MG63 (cell line): ENCODE measurements at regions not wholly inside any gene's neighbourhood (a gene's known extent, or its start where the extent isn't known, plus 50 kb on each side); places are given as distances from the start of the nearest gene placed in this dataset.
"Not testable (repeated sequence)": the region's sequence is repeated elsewhere in the genome, so short reads cannot be mapped to it uniquely, and the experiment has no call there.

ENCODE experiments used
- DNase-seq: peaks from one replicate; pipeline ENCODE4 v3.0.0-alpha.2; 2020
- H3K27me3 ChIP-seq: fragments of 250-450 bp; sonication (Bioruptor Pico); 2 replicates; pipeline ENCODE4 v1.5.1; 2020; ENCODE audit warnings: mild to moderate bottlenecking, moderate library complexity
- H3K36me3 ChIP-seq: fragments of 250-450 bp; sonication (Bioruptor Pico); 2 replicates; pipeline ENCODE4 v1.5.1; 2020; ENCODE audit warnings: mild to moderate bottlenecking, moderate library complexity
- H3K4me3 ChIP-seq: fragments of 250-450 bp; sonication (Bioruptor Pico); 2 replicates; pipeline ENCODE4 v1.5.1; 2020; ENCODE audit warnings: mild to moderate bottlenecking, moderate library complexity
- H3K9me3 ChIP-seq: fragments of 250-450 bp; sonication (Bioruptor Pico); 2 replicates; pipeline ENCODE4 v1.5.1; 2020; ENCODE audit warnings: mild to moderate bottlenecking, moderate library complexity

DNA sequence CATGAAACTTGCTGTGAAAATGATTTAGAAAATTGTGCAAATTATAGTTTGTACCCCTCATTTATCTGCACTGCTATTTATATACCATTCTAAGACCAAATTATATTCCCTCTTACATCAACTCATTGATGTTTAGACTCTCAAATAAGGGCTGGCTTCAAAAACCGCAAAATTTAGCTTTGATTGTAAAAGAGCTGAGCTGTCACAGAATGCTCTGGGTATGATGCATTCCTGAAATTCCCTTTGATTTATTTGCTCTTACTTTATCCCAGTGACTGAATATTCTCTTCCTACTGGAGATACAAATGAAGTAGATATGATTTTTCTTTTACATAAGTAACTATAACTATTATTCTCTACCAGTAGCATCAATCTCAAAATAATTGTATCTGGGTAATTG is 78.0 kb upstream of the TMTC2 start:
- Histone ChIP-seq H3K27me3 (no peaks in the 10 kb centered on the region), H3K4me3 (no peak overlapping the region), H3K36me3 (no peaks in the 10 kb centered on the region), H3K9me3 (no peaks in the 10 kb centered on the region)
- no peak for DNase-seq

- H3K36me3 ChIP-seq: no peaks in the 10 kb centered on the region
- H3K9me3 ChIP-seq: no peaks in the 10 kb centered on the region
- H3K27me3 ChIP-seq: no peaks in the 10 kb centered on the region
- no peak for DNase-seq
- H3K4me3 ChIP-seq: no peak overlapping the region
These were observed 77.3 kb upstream of the TMTC2 start for GRCh38 chr12:82609234-82609914.

- no peak for DNase-seq
- H3K27me3 ChIP-seq: no peaks in the 10 kb centered on the region
- no peaks in the 10 kb centered on the region for H3K9me3 ChIP-seq
- no peak overlapping the region for H3K4me3 ChIP-seq
- no peaks in the 10 kb centered on the region for H3K36me3 ChIP-seq
These were observed 67.1 kb upstream of the TMTC2 start for GRCh38 chr12:82619644-82620043.

DNA sequence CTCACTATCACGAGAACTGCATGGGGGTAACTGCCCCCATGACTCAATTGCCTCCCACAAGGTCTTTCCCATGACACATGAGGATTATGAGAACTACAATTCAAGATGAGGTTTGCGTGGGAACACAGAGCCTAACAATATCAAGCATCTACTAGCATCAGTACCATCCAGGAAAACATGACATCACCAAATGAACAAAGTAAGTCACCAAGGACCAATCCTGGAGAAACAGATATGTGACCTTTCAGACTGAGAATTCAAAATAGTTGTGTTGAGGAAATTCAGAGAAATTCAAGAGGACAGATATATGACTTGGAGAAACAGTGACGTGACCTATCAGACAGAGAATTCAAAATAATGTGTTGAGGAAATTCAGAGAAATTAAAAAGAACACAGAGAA is 65.8 kb upstream of the TMTC2 start:
- Histone ChIP-seq H3K27me3 (no peaks in the 10 kb centered on the region), H3K36me3 (no peaks in the 10 kb centered on the region), H3K9me3 (no peaks in the 10 kb centered on the region), H3K4me3 (no peak overlapping the region)
- no peak for DNase-seq

DNA sequence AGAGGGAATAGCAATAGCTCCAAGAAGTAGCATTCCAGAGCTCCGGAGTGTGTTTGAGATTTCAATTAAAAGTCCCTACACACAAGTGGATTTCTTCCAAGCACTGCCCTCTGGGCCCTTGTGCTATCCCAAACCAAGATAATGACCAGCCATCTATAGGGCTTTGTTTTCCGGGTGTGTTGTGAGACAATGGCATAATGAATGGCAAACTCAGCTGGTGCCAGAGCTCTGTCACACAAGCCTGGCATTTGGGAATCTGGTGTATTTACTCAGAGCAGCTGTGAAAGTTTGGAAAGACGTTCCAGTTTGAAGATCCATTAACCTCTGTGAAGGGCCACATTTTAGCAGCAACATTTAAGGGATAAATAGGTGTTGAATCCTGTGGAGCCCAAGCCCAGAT is 61.2 kb upstream of the TMTC2 start:
- Histone ChIP-seq H3K36me3 (no peaks in the 10 kb centered on the region), H3K4me3 (no peak overlapping the region), H3K9me3 (no peaks in the 10 kb centered on the region), H3K27me3 (no peaks in the 10 kb centered on the region)
- DNase-seq: no peak

DNA sequence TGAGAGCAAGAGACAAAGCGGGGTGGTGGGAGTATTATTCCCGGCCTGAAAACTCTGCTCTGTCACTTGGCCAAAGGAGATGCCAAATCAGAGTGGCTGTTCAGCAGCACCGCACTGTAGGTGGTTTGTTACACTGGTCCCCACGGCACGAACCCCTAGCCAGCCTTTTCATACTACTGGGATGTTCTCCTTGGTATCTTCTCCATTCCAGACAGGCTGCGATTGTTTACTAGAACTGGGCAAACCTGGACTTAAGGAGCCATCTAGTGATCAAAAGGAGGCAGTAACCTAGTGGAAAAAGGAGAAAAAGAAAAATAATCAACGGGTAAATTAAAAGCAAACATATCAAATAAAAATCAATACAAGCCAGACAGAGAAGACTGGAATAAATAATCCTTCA is 58.9 kb upstream of the TMTC2 start:
- DNase-seq: no peak
- Histone ChIP-seq H3K27me3 (no peaks in the 10 kb centered on the region), H3K4me3 (no peak overlapping the region), H3K36me3 (no peaks in the 10 kb centered on the region), H3K9me3 (no peaks in the 10 kb centered on the region)

DNA sequence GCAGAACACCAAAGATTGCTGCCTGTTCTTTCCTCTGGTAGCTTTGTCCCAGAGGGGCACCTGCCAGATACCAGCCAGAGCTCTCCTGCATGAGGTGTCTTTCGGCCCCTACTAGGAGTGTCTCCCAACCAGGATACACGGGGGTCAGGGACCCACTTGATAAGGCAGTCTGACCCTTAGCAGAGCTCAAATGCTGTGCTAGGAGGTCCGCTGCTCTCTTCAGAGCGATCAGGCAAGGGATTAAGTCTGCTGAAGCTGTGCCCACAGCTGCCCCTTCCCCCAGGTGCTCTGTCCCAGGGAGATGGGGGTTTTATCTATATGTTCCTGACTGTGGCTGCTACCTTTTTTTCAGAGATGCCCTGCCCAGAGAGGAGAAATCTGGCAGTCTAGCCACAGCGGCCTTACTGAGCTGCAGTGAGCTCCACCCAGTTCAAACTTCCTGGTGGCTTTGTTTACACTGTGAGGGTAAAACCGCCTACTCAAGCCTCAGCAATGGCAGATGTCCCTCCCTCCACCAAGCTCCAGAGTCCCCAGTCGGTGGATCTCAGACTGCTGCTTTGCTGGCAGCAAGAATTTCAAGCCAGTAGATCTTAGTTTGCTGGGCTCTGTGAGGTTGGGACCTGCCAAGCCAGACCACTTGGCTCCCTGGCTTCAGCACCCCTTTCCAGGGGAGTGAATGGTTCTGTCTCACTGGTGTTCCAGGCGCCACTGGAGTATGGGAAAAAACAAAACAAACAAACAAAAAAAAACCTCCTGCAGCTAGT is 52.0 kb upstream of the TMTC2 start:
- H3K4me3 ChIP-seq: not testable (repeated sequence)

DNA sequence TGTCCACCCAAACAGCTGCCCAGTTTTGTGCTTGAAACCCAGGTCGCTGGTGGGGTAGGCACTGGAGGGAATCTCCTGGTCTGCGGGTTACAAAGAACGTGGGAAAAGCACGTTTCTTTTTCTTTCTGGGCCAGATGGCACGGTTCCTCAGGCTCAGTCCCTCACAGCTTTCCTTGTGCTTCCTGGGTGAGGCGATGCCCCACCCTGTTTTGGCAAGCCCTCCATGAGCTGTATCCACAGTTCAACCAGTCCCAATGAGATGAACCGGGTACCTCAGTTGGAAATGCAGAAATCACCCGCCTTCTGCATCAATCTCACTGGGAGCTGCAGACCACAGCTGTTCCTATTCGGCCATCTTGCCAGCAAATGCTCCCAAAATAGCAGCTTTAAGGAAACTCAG is 51.4 kb upstream of the TMTC2 start:
- H3K27me3 ChIP-seq: no peaks in the 10 kb centered on the region
- H3K4me3 ChIP-seq: no peak overlapping the region
- no peak for DNase-seq
- no peaks in the 10 kb centered on the region for H3K36me3 ChIP-seq
- H3K9me3 ChIP-seq: no peaks in the 10 kb centered on the region

More for the DNA sequence above, 52.0 kb upstream of the TMTC2 start:
- H3K9me3 ChIP-seq, DNase-seq, H3K36me3 ChIP-seq, H3K27me3 ChIP-seq: not testable (repeated sequence)
